Uterus (tissue), 3 donors: ENCODE measurements at regions not wholly inside any gene's neighbourhood (a gene's known extent, or its start where the extent isn't known, plus 50 kb on each side); places are given as distances from the start of the nearest gene placed in this dataset.

Experiments
- DNase-seq, 2 donors: peaks; one replicate each; pipeline ENCODE4 v3.0.0-alpha.2; 2019 to 2020
- H3K27ac ChIP-seq, 2 donors: fragments of 200-600 bp; sonication (generic); 1 replicate in 1 of 2; 2 replicates in 1 of 2; pipeline ENCODE4 v1.5.1; 2016 to 2018
- H3K27me3 ChIP-seq, 2 donors: fragments of 200-600 bp; sonication (generic); one replicate each; pipeline ENCODE4 v1.5.1; 2018 to 2019; ENCODE audit warnings: control low read depth in 1 of 2
- H3K36me3 ChIP-seq, 2 donors: fragments of 200-600 bp; sonication (generic); one replicate each; pipeline ENCODE4 v1.5.1; 2019; ENCODE audit warnings: control low read depth in 1 of 2
- H3K4me1 ChIP-seq, 2 donors: fragments of 200-600 bp; sonication (generic); one replicate each; pipeline ENCODE4 v1.5.1; 2018 to 2019; ENCODE audit warnings: control low read depth in 1 of 2
- H3K4me3 ChIP-seq, 2 donors: fragments of 200-600 bp; sonication (generic); 1 replicate in 1 of 2; 2 replicates in 1 of 2; pipeline ENCODE4 v1.5.1; 2018 to 2019; ENCODE audit warnings: mild to moderate bottlenecking in 1 of 2
- H3K9me3 ChIP-seq, 2 donors: fragments of 200-600 bp; sonication (generic); one replicate each; pipeline ENCODE4 v1.5.1; 2019; ENCODE audit warnings: control low read depth in 1 of 2
- CTCF ChIP-seq, 4 experiments: fragments of 200-600 bp in 2 of 4; fragments of 450-650 bp in 2 of 4; sonication (generic) in 2 of 4; IDR thresholded peaks; one replicate each; pipeline ENCODE4 v1.5.1; 2016 to 2019; ENCODE audit warnings: antibody characterized with exemption in 4 of 4, mild to moderate bottlenecking in 2 of 4, moderate library complexity in 1 of 4
- POLR2A ChIP-seq, 2 donors: fragments of 450-650 bp; IDR thresholded peaks; one replicate each; pipeline ENCODE4 v1.6.1; 2016; ENCODE audit warnings: antibody characterized with exemption in 2 of 2, mild to moderate bottlenecking in 1 of 2, moderate library complexity in 1 of 2
- intact Hi-C: fragments of 100-400 bp; cut with DNase I; formaldehyde crosslinking; loops from one replicate; pipeline ENCODE4 v1.15.1; 2023; ENCODE audit warnings: low total_unique reads
- donor health status: DM: yes; HTN: yes; CAD: no.

- no peak for TF ChIP-seq CTCF (IDR thresholded peaks at IDR 0.05)
- TF ChIP-seq POLR2A (IDR thresholded peaks at IDR 0.05) = no peak
- no peak for DNase-seq
Observed at GRCh38 chr17:6005939-6006338, 64.2 kb upstream of the WSCD1 start.

GRCh38 chr17:6011206-6011605 lies 59.0 kb upstream of the WSCD1 start:
- no peaks in the 10 kb centered on the region for H3K27me3 ChIP-seq
- H3K27ac ChIP-seq = no peak overlapping the region
- H3K4me1 ChIP-seq = no peaks in the 10 kb centered on the region
- TF ChIP-seq POLR2A (IDR thresholded peaks at IDR 0.05) = no peak
- no peak for TF ChIP-seq CTCF (IDR thresholded peaks at IDR 0.05)
- no peak overlapping the region for H3K4me3 ChIP-seq
- intact Hi-C loops = no loop called here
- H3K9me3 ChIP-seq = no peaks in the 10 kb centered on the region
- DNase-seq = no peak
- no peaks in the 10 kb centered on the region for H3K36me3 ChIP-seq

More at GRCh38 chr17:6005939-6006338, 64.2 kb upstream of the WSCD1 start:
- no peaks in the 10 kb centered on the region for H3K36me3 ChIP-seq
- no peak overlapping the region for H3K27ac ChIP-seq
- H3K4me3 ChIP-seq = no peak overlapping the region
- intact Hi-C loops = no loop called here
- H3K9me3 ChIP-seq = no peaks in the 10 kb centered on the region
- H3K27me3 ChIP-seq = no peaks in the 10 kb centered on the region
- H3K4me1 ChIP-seq = no peaks in the 10 kb centered on the region

- no peaks in the 10 kb centered on the region for H3K4me1 ChIP-seq
- intact Hi-C loops = no loop called here
- no peak for DNase-seq
- no peak overlapping the region for H3K27ac ChIP-seq
- H3K36me3 ChIP-seq = no peaks in the 10 kb centered on the region
- H3K4me3 ChIP-seq = no peak overlapping the region
- H3K27me3 ChIP-seq = no peaks in the 10 kb centered on the region
- TF ChIP-seq POLR2A (IDR thresholded peaks at IDR 0.05) (no peak), CTCF (IDR thresholded peaks at IDR 0.05) (no peak)
- no peaks in the 10 kb centered on the region for H3K9me3 ChIP-seq
Observed at GRCh38 chr17:6018788-6019187, 51.4 kb upstream of the WSCD1 start.

- intact Hi-C loops = no loop called here
- no peaks in the 10 kb centered on the region for H3K9me3 ChIP-seq
- no peak overlapping the region for H3K4me3 ChIP-seq
- TF ChIP-seq CTCF (IDR thresholded peaks at IDR 0.05) = no peak
- no peak for TF ChIP-seq POLR2A (IDR thresholded peaks at IDR 0.05)
- H3K27ac ChIP-seq = no peak overlapping the region
- no peaks in the 10 kb centered on the region for H3K27me3 ChIP-seq
- no peaks in the 10 kb centered on the region for H3K4me1 ChIP-seq
- no peaks in the 10 kb centered on the region for H3K36me3 ChIP-seq
- no peak for DNase-seq
Observed at GRCh38 chr17:6019959-6020358, 50.2 kb upstream of the WSCD1 start.

- H3K36me3 ChIP-seq = no peaks in the 10 kb centered on the region
- intact Hi-C loops = no loop called here
- no peaks in the 10 kb centered on the region for H3K9me3 ChIP-seq
- no peak for TF ChIP-seq CTCF (IDR thresholded peaks at IDR 0.05)
- no peak for TF ChIP-seq POLR2A (IDR thresholded peaks at IDR 0.05)
- no peaks in the 10 kb centered on the region for H3K27me3 ChIP-seq
- H3K4me1 ChIP-seq = no peaks in the 10 kb centered on the region
- no peak overlapping the region for H3K4me3 ChIP-seq
- DNase-seq = no peak
- no peak overlapping the region for H3K27ac ChIP-seq
Observed at GRCh38 chr17:6020376-6021010, 49.7 kb upstream of the WSCD1 start.
